ENCODE measurements at regions not wholly inside any gene's neighbourhood (a gene's known extent, or its start where the extent isn't known, plus 50 kb on each side); places are given as distances from the start of the nearest gene placed in this dataset.

DNA sequence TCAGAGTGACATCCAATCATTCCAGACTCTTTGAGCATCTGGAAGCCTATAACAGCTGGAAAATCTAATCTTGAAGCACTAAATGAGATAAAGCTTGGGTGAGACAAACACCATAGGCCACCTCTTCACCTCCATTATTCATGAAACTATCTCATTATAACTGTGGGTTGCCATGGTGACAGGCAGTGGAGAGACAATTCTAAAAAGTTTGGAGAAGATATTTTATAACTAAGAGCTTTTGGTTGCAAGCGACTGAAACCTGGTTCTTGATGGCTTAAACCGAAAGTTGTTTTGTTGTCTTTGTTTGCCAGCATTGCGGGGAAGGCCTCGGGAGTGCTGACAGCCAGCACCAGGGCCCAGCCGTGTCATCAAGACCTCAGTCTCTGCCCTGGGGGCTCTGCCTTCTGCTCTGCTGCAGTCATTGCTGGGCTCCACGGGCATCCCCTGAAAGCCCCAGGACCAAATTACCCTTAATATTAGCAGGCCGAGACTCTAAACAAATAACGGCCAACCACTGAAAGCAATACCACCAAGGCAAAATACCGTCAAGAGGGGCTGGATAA is 353.6 kb upstream of the SFSWAP start:
- Mint-ChIP-seq H3K27me3 (ENCODE audit: unreplicated experiment) (peaks cover 8% of the 10 kb centered on the region), H3K9me3 (ENCODE audit: unreplicated experiment) (no peaks in the 10 kb centered on the region), H3K27ac (ENCODE audit: unreplicated experiment) (no peak overlapping the region), H3K4me1 (ENCODE audit: unreplicated experiment) (no peaks in the 10 kb centered on the region), H3K36me3 (ENCODE audit: low read depth, unreplicated experiment) (no peaks in the 10 kb centered on the region), H3K4me3 (ENCODE audit: unreplicated experiment) (no peak overlapping the region)
- DNase-seq (ENCODE audit: low spot score), result no peak
- TF ChIP-seq, protein P1, sequence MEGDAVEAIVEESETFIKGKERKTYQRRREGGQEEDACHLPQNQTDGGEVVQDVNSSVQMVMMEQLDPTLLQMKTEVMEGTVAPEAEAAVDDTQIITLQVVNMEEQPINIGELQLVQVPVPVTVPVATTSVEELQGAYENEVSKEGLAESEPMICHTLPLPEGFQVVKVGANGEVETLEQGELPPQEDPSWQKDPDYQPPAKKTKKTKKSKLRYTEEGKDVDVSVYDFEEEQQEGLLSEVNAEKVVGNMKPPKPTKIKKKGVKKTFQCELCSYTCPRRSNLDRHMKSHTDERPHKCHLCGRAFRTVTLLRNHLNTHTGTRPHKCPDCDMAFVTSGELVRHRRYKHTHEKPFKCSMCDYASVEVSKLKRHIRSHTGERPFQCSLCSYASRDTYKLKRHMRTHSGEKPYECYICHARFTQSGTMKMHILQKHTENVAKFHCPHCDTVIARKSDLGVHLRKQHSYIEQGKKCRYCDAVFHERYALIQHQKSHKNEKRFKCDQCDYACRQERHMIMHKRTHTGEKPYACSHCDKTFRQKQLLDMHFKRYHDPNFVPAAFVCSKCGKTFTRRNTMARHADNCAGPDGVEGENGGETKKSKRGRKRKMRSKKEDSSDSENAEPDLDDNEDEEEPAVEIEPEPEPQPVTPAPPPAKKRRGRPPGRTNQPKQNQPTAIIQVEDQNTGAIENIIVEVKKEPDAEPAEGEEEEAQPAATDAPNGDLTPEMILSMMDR (IDR thresholded peaks at IDR 0.05; ENCODE audit: unreplicated experiment), result no peak

DNA sequence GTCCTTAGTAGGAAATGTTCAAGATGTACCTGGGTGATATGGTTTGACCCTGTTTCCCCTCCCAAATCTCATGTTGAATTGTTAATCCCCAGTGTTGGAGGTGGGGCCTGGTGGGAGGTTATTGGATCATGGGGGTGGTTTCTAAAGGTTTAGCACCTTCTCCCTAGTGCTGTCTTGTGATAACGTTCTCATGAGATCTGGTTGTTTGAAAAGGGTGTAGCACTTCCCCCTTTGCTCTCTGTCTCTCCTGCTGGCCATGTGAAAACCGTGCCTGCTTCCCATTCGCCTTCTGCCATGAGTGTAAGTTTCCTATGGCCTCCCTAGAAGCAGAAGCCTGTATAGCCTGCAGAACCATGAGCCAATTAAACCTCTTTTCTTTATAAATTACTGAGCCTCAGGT is 353.0 kb upstream of the SFSWAP start:
- Mint-ChIP-seq H3K4me3 (ENCODE audit: unreplicated experiment) (no peak overlapping the region), H3K36me3 (ENCODE audit: low read depth, unreplicated experiment) (no peaks in the 10 kb centered on the region), H3K27ac (ENCODE audit: unreplicated experiment) (no peak overlapping the region), H3K27me3 (ENCODE audit: unreplicated experiment) (peaks cover 6% of the 10 kb centered on the region), H3K9me3 (ENCODE audit: unreplicated experiment) (no peaks in the 10 kb centered on the region), H3K4me1 (ENCODE audit: unreplicated experiment) (no peaks in the 10 kb centered on the region)
- TF ChIP-seq, protein P1 (IDR thresholded peaks at IDR 0.05; ENCODE audit: unreplicated experiment), result no peak
- DNase-seq (ENCODE audit: low spot score), result no peak

DNA sequence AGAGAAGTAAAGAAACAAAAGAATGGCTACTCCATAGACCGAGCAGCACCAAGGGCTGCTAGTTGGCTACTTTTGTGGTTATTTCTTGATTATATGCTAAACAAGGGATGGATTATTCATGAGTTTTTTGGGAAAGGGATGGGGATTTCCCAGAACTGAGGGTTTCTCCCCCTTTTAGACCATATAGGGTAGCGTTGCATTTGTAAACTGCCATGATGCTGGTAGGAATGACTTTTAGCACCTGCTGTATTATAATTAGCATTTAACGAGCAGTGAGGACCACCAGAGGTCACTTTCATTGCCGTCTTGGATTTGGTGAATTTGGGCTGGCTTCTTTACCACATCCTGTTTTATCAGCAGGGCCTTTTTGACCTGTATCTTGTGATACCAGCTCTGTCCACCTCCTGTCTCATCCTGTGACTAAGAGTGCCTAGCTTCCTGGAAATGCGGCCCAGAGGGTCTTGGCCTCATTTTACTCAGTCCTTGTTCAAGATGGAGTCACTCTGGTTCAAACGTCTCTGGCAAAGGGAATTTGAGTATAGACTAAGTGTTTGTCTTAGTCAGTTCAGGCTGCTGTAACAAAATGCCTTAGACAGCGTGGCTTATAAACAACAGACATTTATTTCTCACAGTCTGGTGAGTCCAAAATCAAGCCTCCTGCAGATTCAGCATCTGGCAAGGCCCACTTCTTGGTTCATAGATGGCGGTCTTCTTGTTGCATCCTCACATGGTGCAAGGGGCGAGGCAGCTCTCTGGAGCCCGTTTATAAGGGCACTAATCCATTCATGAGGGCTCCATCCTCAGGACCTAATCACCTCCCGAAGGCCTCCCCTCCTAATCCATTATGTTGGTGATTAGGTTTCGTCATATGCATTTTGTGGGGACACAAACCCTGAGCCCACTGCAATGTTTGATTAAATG is 348.3 kb upstream of the SFSWAP start:
- no peak for DNase-seq (ENCODE audit: low spot score)
- Mint-ChIP-seq H3K27me3 (ENCODE audit: unreplicated experiment) (no peaks in the 10 kb centered on the region), H3K27ac (ENCODE audit: unreplicated experiment) (no peak overlapping the region), H3K9me3 (ENCODE audit: unreplicated experiment) (no peaks in the 10 kb centered on the region), H3K4me3 (ENCODE audit: unreplicated experiment) (no peak overlapping the region), H3K4me1 (ENCODE audit: unreplicated experiment) (no peaks in the 10 kb centered on the region), H3K36me3 (ENCODE audit: low read depth, unreplicated experiment) (peaks cover 4% of the 10 kb centered on the region)
- TF ChIP-seq, protein P1 (IDR thresholded peaks at IDR 0.05; ENCODE audit: unreplicated experiment), result no peak

DNA sequence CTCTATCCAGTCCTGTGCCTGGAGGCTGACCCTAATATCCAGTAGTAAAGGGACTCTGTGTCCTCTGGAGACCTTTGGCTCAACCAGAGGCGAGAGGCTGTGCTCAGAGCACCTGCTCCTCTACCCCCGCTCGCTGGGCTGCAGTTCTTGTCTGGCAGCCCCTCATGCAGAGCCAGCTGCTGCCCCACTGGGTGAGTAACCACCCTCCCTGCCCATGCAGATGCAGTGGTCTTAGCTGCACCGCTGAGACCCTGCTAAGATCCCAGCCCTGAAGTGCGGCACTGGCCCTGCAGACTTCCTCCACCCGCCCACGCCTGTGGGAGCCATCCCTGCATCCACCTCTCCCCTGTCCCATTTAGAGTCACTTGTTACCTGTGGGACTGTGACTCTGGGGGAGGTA is 347.5 kb upstream of the SFSWAP start:
- TF ChIP-seq, protein P1 (IDR thresholded peaks at IDR 0.05; ENCODE audit: unreplicated experiment), result no peak

More for the DNA sequence above, 347.5 kb upstream of the SFSWAP start:
- Mint-ChIP-seq H3K4me1 (ENCODE audit: unreplicated experiment) (no peaks in the 10 kb centered on the region), H3K36me3 (ENCODE audit: low read depth, unreplicated experiment) (peaks cover 4% of the 10 kb centered on the region), H3K9me3 (ENCODE audit: unreplicated experiment) (no peaks in the 10 kb centered on the region), H3K4me3 (ENCODE audit: unreplicated experiment) (no peak overlapping the region), H3K27ac (ENCODE audit: unreplicated experiment) (no peak overlapping the region), H3K27me3 (ENCODE audit: unreplicated experiment) (no peaks in the 10 kb centered on the region)
- no peak for DNase-seq (ENCODE audit: low spot score)
